ENCODE measurements at regions not wholly inside any gene's neighbourhood (a gene's known extent, or its start where the extent isn't known, plus 50 kb on each side); places are given as distances from the start of the nearest gene placed in this dataset.

DNA sequence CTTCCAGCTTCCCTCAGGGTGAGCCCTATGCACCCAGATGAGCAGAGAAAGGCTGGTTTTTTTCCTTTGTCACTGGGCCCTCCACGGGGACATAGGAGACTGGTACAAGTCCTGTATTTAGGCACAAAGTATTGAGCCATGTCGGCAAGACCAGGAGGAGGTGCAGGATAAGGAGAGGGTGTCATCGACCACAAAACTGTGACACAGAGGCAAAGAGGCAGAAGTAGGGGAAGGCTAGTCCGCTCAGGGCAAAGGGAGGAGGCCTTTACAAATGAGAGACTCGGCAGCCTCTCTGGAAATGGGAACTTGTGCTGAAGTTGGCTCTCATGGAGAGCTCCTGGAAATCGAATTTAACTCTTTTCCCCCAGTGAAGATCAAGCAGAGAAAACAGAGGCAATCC, 70.7 kb upstream of the CAMK1G start:
- Histone ChIP-seq H3K4me3 (no peak overlapping the region), H3K27me3 (ENCODE audit: low read depth) (no peaks in the 10 kb centered on the region), H3K27ac (no peak overlapping the region), H3K36me3 (no peaks in the 10 kb centered on the region), H3K9me3 (no peaks in the 10 kb centered on the region), H3K4me1 (no peaks in the 10 kb centered on the region)
- ATAC-seq (no peak), DNase-seq (no peak)
- intact Hi-C loops (cut with DNase I) = no loop called here
- TF ChIP-seq, protein P1, sequence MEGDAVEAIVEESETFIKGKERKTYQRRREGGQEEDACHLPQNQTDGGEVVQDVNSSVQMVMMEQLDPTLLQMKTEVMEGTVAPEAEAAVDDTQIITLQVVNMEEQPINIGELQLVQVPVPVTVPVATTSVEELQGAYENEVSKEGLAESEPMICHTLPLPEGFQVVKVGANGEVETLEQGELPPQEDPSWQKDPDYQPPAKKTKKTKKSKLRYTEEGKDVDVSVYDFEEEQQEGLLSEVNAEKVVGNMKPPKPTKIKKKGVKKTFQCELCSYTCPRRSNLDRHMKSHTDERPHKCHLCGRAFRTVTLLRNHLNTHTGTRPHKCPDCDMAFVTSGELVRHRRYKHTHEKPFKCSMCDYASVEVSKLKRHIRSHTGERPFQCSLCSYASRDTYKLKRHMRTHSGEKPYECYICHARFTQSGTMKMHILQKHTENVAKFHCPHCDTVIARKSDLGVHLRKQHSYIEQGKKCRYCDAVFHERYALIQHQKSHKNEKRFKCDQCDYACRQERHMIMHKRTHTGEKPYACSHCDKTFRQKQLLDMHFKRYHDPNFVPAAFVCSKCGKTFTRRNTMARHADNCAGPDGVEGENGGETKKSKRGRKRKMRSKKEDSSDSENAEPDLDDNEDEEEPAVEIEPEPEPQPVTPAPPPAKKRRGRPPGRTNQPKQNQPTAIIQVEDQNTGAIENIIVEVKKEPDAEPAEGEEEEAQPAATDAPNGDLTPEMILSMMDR (IDR thresholded peaks at IDR 0.05) = no peak

GRCh38 chr1:209513226-209513625, 70.3 kb upstream of the CAMK1G start:
- peak in 1 of 2 donors; percentile 57 for ATAC-seq

DNA sequence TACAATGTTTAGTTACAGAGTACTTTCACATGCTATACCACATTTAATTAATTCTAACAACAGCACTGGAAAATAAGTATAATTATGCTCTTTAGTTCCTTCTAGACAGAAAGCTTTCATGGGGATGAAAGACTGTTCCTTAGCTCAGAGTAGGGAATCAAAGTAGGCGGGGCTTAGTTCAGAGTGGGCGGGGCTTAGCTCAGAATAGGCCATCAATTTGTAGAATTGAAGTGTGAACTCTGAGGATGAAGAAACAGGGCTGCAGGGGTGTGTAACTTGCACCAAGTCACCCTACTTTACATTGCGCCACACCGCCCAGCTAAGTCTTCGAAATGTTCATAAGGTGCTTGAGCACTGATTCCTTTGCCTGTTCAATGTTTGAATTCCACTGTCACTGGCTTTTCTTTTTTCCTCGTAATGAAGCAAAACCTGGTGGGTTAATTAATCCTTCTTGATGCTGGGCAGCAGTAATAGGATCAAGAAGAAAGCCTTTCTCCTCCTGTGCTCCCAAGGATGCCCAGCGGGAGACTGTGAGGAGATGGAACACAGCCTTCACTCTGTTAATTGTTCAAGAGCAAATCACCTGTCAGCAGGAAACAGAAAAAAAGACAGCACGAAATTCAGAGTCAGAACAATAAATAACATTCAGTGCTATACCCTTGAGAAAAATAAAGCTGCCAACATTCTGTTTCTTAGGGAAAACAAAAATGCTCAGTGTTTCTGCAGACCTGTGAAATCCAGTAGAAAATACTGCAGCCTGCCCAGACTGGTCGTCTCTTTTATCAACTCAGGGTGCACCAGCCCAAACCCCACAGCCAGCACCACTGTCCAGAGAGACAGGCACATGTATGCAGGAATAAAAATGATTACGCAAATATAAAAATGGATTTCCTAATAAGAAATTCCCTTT, 66.5 kb upstream of the CAMK1G start:
- TF ChIP-seq, protein P1 (IDR thresholded peaks at IDR 0.05) = no peak
- no peak for ATAC-seq
- no peaks in the 10 kb centered on the region for H3K4me1 ChIP-seq
- no peaks in the 10 kb centered on the region for H3K27me3 ChIP-seq (ENCODE audit: low read depth)
- no peak for DNase-seq
- no peaks in the 10 kb centered on the region for H3K9me3 ChIP-seq
- H3K27ac ChIP-seq = no peak overlapping the region
- H3K36me3 ChIP-seq = no peaks in the 10 kb centered on the region
- intact Hi-C loops (cut with DNase I) = no loop called here
- H3K4me3 ChIP-seq = no peak overlapping the region

More at GRCh38 chr1:209513226-209513625, 70.3 kb upstream of the CAMK1G start:
- Histone ChIP-seq H3K27me3 (ENCODE audit: low read depth) (no peaks in the 10 kb centered on the region), H3K4me1 (no peaks in the 10 kb centered on the region), H3K9me3 (no peaks in the 10 kb centered on the region), H3K27ac (no peak overlapping the region), H3K36me3 (no peaks in the 10 kb centered on the region), H3K4me3 (no peak overlapping the region)
- intact Hi-C loops (cut with DNase I) = no loop called here
- DNase-seq = no peak
- TF ChIP-seq, protein P1 (IDR thresholded peaks at IDR 0.05) = peak; percentile 39

GRCh38 chr1:209517681-209518050, 65.8 kb upstream of the CAMK1G start:
- no peaks in the 10 kb centered on the region for H3K36me3 ChIP-seq
- no peaks in the 10 kb centered on the region for H3K4me1 ChIP-seq

GRCh38 chr1:209519786-209520185, 63.7 kb upstream of the CAMK1G start:
- TF ChIP-seq, protein P1 (IDR thresholded peaks at IDR 0.05) = no peak
- H3K27ac ChIP-seq = no peak overlapping the region
- H3K4me3 ChIP-seq = no peak overlapping the region
- DNase-seq (no peak), ATAC-seq (no peak)
- H3K4me1 ChIP-seq = no peaks in the 10 kb centered on the region
- H3K36me3 ChIP-seq = no peaks in the 10 kb centered on the region
- H3K9me3 ChIP-seq = no peaks in the 10 kb centered on the region
- intact Hi-C loops (cut with DNase I) = no loop called here
- H3K27me3 ChIP-seq (ENCODE audit: low read depth) = no peaks in the 10 kb centered on the region

More at GRCh38 chr1:209517681-209518050, 65.8 kb upstream of the CAMK1G start:
- intact Hi-C loops (cut with DNase I) = no loop called here
- Histone ChIP-seq H3K27me3 (ENCODE audit: low read depth) (no peaks in the 10 kb centered on the region), H3K4me3 (no peak overlapping the region), H3K9me3 (no peaks in the 10 kb centered on the region), H3K27ac (no peak overlapping the region)
- no peak for ATAC-seq
- TF ChIP-seq, protein P1 (IDR thresholded peaks at IDR 0.05) = no peak
- no peak for DNase-seq

Measured in lower lobe of right lung (tissue), 2 donors.